Stomach (tissue), 8 donors: ENCODE measurements at regions not wholly inside any gene's neighbourhood (a gene's known extent, or its start where the extent isn't known, plus 50 kb on each side); places are given as distances from the start of the nearest gene placed in this dataset.

Experiments
- DNase-seq, 2 donors: peaks; one replicate each; pipeline versions ENCODE4 v3.0.0 to v3.0.0-alpha.2; 2013 to 2019
- H3K27ac ChIP-seq, 5 donors: fragments of 200-600 bp in 4 of 5; sonication (generic) in 4 of 5; one replicate each; pipeline ENCODE4 v1.5.1; 2013 to 2019; ENCODE audit warnings: mild to moderate bottlenecking in 1 of 5, moderate library complexity in 1 of 5
- H3K27me3 ChIP-seq, 3 donors: fragments of 200-600 bp; sonication (generic); one replicate each; pipeline ENCODE4 v1.5.1; 2017 to 2019; ENCODE audit warnings: mixed run types in 1 of 3
- H3K36me3 ChIP-seq, 4 donors: fragments of 200-600 bp; sonication (generic); 1 replicate in 3 of 4; 2 replicates in 1 of 4; pipeline ENCODE4 v1.5.1; 2016 to 2019
- H3K4me1 ChIP-seq, 4 donors: fragments of 200-600 bp; sonication (generic); one replicate each; pipeline ENCODE4 v1.5.1; 2016 to 2019
- H3K4me3 ChIP-seq, 4 donors: fragments of 200-600 bp; sonication (generic) in 3 of 4; one replicate each; pipeline ENCODE4 v1.5.1; 2016 to 2019; ENCODE audit warnings: mild to moderate bottlenecking in 1 of 4
- H3K9me3 ChIP-seq, 4 donors: fragments of 200-600 bp; sonication (generic); one replicate each; pipeline ENCODE4 v1.5.1; 2016 to 2019
- CTCF ChIP-seq, 7 experiments: fragments of 450-650 bp in 4 of 7; fragments of 200-600 bp in 3 of 7; sonication (generic) in 3 of 7; IDR thresholded peaks; one replicate each; pipeline ENCODE4 v1.5.1; 2016 to 2019; ENCODE audit warnings: antibody characterized with exemption in 7 of 7, control low read depth in 2 of 7, mild to moderate bottlenecking in 1 of 7
- EP300 ChIP-seq: sonication (generic); formaldehyde crosslinking; IDR thresholded peaks from one replicate; pipeline ENCODE4 v1.6.1; 2017; ENCODE audit warnings: antibody characterized with exemption
- POLR2A ChIP-seq, 4 donors: fragments of 450-650 bp; IDR thresholded peaks; one replicate each; pipeline ENCODE4 v1.6.1; 2016; ENCODE audit warnings: antibody characterized with exemption in 4 of 4, control low read depth in 2 of 4, mild to moderate bottlenecking in 1 of 4, moderate library complexity in 1 of 4
- POLR2AphosphoS5 ChIP-seq, 3 donors: sonication (generic); formaldehyde crosslinking; IDR thresholded peaks; one replicate each; pipeline ENCODE4 v1.6.1; 2016; ENCODE audit warnings: antibody characterized with exemption in 3 of 3
- WGBS, 5 donors: extraction: QIAGEN DNeasy Blood & Tissue Kit in 3 of 5; methylation state at CpG; one replicate each; pipeline versions ENCODE4 v1.1.5 to v1.1.7; 2013 to 2018; 5-methylcytosine and 5-hydroxymethylcytosine counted together
- intact Hi-C: fragments of 100-400 bp; cut with DNase I; formaldehyde crosslinking; loops from one replicate; pipeline ENCODE4 v1.15.1; 2023; ENCODE audit warnings: low total_unique reads
- donor health status: healthy with polysubstance abuse.
- donor health status: Bipolar disorder and iron deficiency.
- donor health status: healthy.

- H3K4me1 ChIP-seq = no peaks in the 10 kb centered on the region
- intact Hi-C loops = no loop called here
- TF ChIP-seq POLR2AphosphoS5 (IDR thresholded peaks at IDR 0.05) = no peak
- no peak for TF ChIP-seq EP300
- TF ChIP-seq POLR2A (IDR thresholded peaks at IDR 0.05) = no peak
- no peak for TF ChIP-seq CTCF (IDR thresholded peaks at IDR 0.05)
- no peak overlapping the region for H3K27ac ChIP-seq
- 36 to 81% (median 74%) methylated on average over 1 of the region's 1 CpG for WGBS, 5 donors
- H3K4me3 ChIP-seq = no peak overlapping the region
- peaks cover 0 to 3% (median 0%) of the 10 kb centered on the region in 3 donors for H3K27me3 ChIP-seq
- DNase-seq = no peak
- H3K36me3 ChIP-seq = no peaks in the 10 kb centered on the region
- no peaks in the 10 kb centered on the region for H3K9me3 ChIP-seq
Observed at GRCh38 chrX:71000139-71000538, 68.0 kb downstream of the SNX12 start.

DNA sequence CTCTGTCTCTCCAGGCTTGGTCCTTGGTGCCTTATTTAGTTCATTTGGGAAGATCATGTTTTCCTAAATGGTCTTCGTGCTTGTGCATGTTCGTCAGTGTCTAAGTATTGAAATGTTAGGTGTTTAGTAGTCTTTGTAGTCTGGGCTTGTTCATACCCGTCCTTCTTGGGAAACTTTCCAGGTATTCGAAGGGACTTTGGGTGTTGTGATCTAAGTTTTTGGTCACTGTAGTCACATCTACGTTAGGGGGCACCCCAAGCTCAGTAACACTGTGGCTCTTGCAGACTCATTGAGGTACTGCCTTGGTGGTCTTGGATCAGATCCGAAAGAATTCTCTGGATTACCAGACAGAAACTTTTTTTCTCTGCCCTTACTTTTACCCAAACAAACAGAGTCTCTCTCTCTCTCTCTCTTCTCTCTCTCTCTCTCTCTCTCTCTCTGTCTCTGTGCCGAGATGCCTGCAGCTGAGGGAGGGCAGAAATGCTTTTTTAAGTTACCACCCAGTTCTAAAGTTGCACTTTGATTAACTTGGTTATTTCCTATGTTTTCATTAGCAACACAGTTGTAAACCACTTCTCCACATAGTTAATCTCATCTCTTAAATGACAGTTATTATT lies 67.6 kb upstream of the SLC7A3 start:
- Histone ChIP-seq H3K9me3 (peaks cover 0 to 9% (median under 1%) of the 10 kb centered on the region in 4 donors), H3K4me3 (no peak overlapping the region), H3K27ac (no peak overlapping the region), H3K36me3 (no peaks in the 10 kb centered on the region), H3K4me1 (no peaks in the 10 kb centered on the region), H3K27me3 (peaks cover 0 to 3% (median 0%) of the 10 kb centered on the region in 3 donors)
- TF ChIP-seq CTCF (IDR thresholded peaks at IDR 0.05) = no peak
- TF ChIP-seq POLR2AphosphoS5 (IDR thresholded peaks at IDR 0.05) = no peak
- no peak for TF ChIP-seq EP300
- TF ChIP-seq POLR2A (IDR thresholded peaks at IDR 0.05) = no peak
- intact Hi-C loops = no loop called here
- peak in 1 of 2 donors; percentile 77 for DNase-seq
- WGBS, 5 donors = 9 to 22% (median 14%) methylated on average over 7 of the region's 7 CpGs

GRCh38 chrX:70995338-70995737 lies 64.4 kb upstream of the SLC7A3 start:
- Histone ChIP-seq H3K27me3 (peaks cover 0 to 3% (median 0%) of the 10 kb centered on the region in 3 donors), H3K27ac (no peak overlapping the region), H3K4me3 (no peak overlapping the region), H3K9me3 (peaks cover 0 to 23% (median 7%) of the 10 kb centered on the region in 4 donors), H3K36me3 (no peaks in the 10 kb centered on the region), H3K4me1 (no peaks in the 10 kb centered on the region)
- intact Hi-C loops = no loop called here
- no peak for TF ChIP-seq EP300
- TF ChIP-seq POLR2AphosphoS5 (IDR thresholded peaks at IDR 0.05) = no peak
- TF ChIP-seq CTCF (IDR thresholded peaks at IDR 0.05) = no peak
- TF ChIP-seq POLR2A (IDR thresholded peaks at IDR 0.05) = no peak
- no peak for DNase-seq
- WGBS, 5 donors = 79 to 96% (median 93%) methylated on average over 5 of the region's 5 CpGs

- DNase-seq = no peak
Observed at GRCh38 chrX:70988425-70988824, 57.5 kb upstream of the SLC7A3 start.

More at GRCh38 chrX:70988425-70988824, 57.5 kb upstream of the SLC7A3 start:
- intact Hi-C loops = no loop called here
- Histone ChIP-seq H3K27ac (no peak overlapping the region), H3K27me3 (no peaks in the 10 kb centered on the region), H3K4me1 (no peaks in the 10 kb centered on the region), H3K36me3 (no peaks in the 10 kb centered on the region), H3K9me3 (peaks cover 0 to 14% (median 6%) of the 10 kb centered on the region in 4 donors), H3K4me3 (no peak overlapping the region)
- TF ChIP-seq POLR2A (IDR thresholded peaks at IDR 0.05) (no peak), POLR2AphosphoS5 (IDR thresholded peaks at IDR 0.05) (no peak), EP300 (no peak), CTCF (IDR thresholded peaks at IDR 0.05) (no peak)
- WGBS, 5 donors = 81 to 93% (median 91%) methylated on average over 5 to 7 of the region's 7 CpGs
